MM.1S (cell line): ENCODE measurements at regions not wholly inside any gene's neighbourhood (a gene's known extent, or its start where the extent isn't known, plus 50 kb on each side); places are given as distances from the start of the nearest gene placed in this dataset.

Experiments
- EZH2 ChIP-seq: fragments of 300-600 bp; sonication (generic); optimal IDR thresholded peaks from 2 replicates; pipeline ENCODE3; 2017; ENCODE audit warnings: low read depth, mild to moderate bottlenecking, antibody characterized with exemption, low read length, mixed read lengths
- EZH2phosphoT487 ChIP-seq: fragments of 300-600 bp; sonication (generic); IDR thresholded peaks from 2 replicates; pipeline ENCODE4 v1.6.1; 2018; ENCODE audit warnings: antibody characterized with exemption, low read length
- TF ChIP-seq, protein P1 (sequence below): fragments of 300-600 bp; sonication (generic); IDR thresholded peaks from 2 replicates; pipeline ENCODE4 v1.5.1; 2016; ENCODE audit warnings: antibody characterized with exemption, low read length, mixed read lengths

DNA sequence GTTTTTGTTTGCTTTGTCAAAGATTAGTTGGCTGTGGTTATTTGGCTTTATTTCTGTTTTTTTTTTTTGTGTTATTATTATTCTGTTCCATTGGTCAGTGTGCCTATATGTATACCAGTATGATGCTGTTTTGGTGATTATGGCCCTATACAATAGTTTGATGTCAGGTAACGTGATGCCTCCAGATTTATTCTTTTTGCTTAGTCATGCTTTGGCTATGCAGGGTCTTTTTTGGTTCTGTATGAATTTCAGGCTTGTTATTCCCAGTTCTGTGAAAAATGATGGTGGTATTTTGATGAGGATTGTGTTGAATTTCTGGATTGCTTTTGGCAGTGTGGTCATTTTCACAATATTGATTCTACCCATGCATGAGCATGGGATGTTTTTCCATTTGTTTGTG, 312.8 kb downstream of the TAF11L14 start:
- TF ChIP-seq, protein P1, sequence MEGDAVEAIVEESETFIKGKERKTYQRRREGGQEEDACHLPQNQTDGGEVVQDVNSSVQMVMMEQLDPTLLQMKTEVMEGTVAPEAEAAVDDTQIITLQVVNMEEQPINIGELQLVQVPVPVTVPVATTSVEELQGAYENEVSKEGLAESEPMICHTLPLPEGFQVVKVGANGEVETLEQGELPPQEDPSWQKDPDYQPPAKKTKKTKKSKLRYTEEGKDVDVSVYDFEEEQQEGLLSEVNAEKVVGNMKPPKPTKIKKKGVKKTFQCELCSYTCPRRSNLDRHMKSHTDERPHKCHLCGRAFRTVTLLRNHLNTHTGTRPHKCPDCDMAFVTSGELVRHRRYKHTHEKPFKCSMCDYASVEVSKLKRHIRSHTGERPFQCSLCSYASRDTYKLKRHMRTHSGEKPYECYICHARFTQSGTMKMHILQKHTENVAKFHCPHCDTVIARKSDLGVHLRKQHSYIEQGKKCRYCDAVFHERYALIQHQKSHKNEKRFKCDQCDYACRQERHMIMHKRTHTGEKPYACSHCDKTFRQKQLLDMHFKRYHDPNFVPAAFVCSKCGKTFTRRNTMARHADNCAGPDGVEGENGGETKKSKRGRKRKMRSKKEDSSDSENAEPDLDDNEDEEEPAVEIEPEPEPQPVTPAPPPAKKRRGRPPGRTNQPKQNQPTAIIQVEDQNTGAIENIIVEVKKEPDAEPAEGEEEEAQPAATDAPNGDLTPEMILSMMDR: no peak
- TF ChIP-seq EZH2phosphoT487 (no peak), EZH2 (no peak)
